GM12872 (cell line): ENCODE measurements at regions not wholly inside any gene's neighbourhood (a gene's known extent, or its start where the extent isn't known, plus 50 kb on each side); places are given as distances from the start of the nearest gene placed in this dataset.
A peak's percentile ranks its signal among the peaks of the same experiment; 100 is the strongest.

Source experiments
- CTCF ChIP-seq: IDR thresholded peaks from 3 replicates; pipeline ENCODE4 v1.5.1; 2011; ENCODE audit warnings: low read depth, mild to moderate bottlenecking, low read length, moderate library complexity; ENCODE audit not compliant: insufficient read depth

- peak; percentile 71 for TF ChIP-seq CTCF
Measured at GRCh38 chr1:189429610-189430009, 1048.1 kb downstream of the BRINP3 start.

GRCh38 chr1:189431447-189431846, 1046.2 kb downstream of the BRINP3 start:
- no peak for TF ChIP-seq CTCF

- TF ChIP-seq CTCF = no peak
Measured at GRCh38 chr1:189432753-189433152, 1044.9 kb downstream of the BRINP3 start.

GRCh38 chr1:189434461-189434860, 1043.2 kb downstream of the BRINP3 start:
- no peak for TF ChIP-seq CTCF

- TF ChIP-seq CTCF = no peak
Measured at GRCh38 chr1:189435398-189435797, 1042.3 kb downstream of the BRINP3 start.

GRCh38 chr1:189438808-189439207, 1038.9 kb downstream of the BRINP3 start:
- no peak for TF ChIP-seq CTCF

- TF ChIP-seq CTCF = no peak
Measured at GRCh38 chr1:189463166-189463565, 1014.5 kb downstream of the BRINP3 start.

- no peak for TF ChIP-seq CTCF
Measured at GRCh38 chr1:189496768-189497167, 980.9 kb downstream of the BRINP3 start.
